OCI-LY7 (cell line): ENCODE measurements at regions not wholly inside any gene's neighbourhood (a gene's known extent, or its start where the extent isn't known, plus 50 kb on each side); places are given as distances from the start of the nearest gene placed in this dataset.

Experiments
- BruUV-seq: library from RNA; stranded (reverse); fragments of 400-500 nt; replicated peaks from 2 replicates; lab custom pipeline; 2021; lab: Mats Ljungman, UMichigan
- CTCF ChIA-PET: fragments of 300-600 bp; sonication (Branson Sonifier 250); formaldehyde crosslinking; loops from one replicate; lab custom pipeline; 2022; ENCODE audit warnings: antibody characterized with exemption; ENCODE audit not compliant: unreplicated experiment; lab: Charles Lee
- POLR2A ChIA-PET: fragments of 300-600 bp; sonication (Branson Sonifier 250); formaldehyde crosslinking; loops from one replicate; lab custom pipeline; 2022; ENCODE audit warnings: antibody characterized with exemption; lab: Charles Lee
- DNase-seq: peaks from one replicate; pipeline ENCODE4 v3.0.0-alpha.2; 2015; ENCODE audit warnings: low spot score
- H2AFZ ChIP-seq: fragments of 200-600 bp; sonication (generic), shearing (Covaris generic); 2 replicates; pipeline ENCODE4 v1.6.1; 2014; ENCODE audit warnings: mild to moderate bottlenecking, antibody characterized with exemption, low read length, moderate library complexity
- H3K27ac ChIP-seq: fragments of 200-600 bp; sonication (generic); 2 replicates; pipeline ENCODE4 v1.5.1; 2014; ENCODE audit warnings: mixed run types, low read depth, mild to moderate bottlenecking, moderate library complexity, low read length, inconsistent platforms; ENCODE audit not compliant: poor library complexity, severe bottlenecking
- H3K36me3 ChIP-seq: fragments of 200-600 bp; sonication (generic); 2 replicates; pipeline ENCODE4 v1.6.1; 2014; ENCODE audit warnings: mild to moderate bottlenecking, antibody characterized with exemption, low read length, moderate library complexity, mixed read lengths; ENCODE audit not compliant: insufficient read depth
- H3K4me1 ChIP-seq: fragments of 200-600 bp; sonication (generic); 2 replicates; pipeline ENCODE4 v1.5.1; 2014; ENCODE audit warnings: mild to moderate bottlenecking, low read length; ENCODE audit not compliant: insufficient read depth, poor library complexity, severe bottlenecking
- H3K4me2 ChIP-seq: fragments of 200-600 bp; sonication (generic); 2 replicates; pipeline ENCODE4 v1.6.1; 2014; ENCODE audit warnings: mild to moderate bottlenecking, low read length
- H3K4me3 ChIP-seq: fragments of 200-600 bp; sonication (generic); 2 replicates; pipeline ENCODE4 v1.5.1; 2014; ENCODE audit warnings: mild to moderate bottlenecking, low read depth, low read length; ENCODE audit not compliant: poor library complexity, severe bottlenecking
- H3K79me2 ChIP-seq: fragments of 200-600 bp; sonication (generic); 2 replicates; pipeline ENCODE4 v1.6.1; 2016; ENCODE audit warnings: low read depth, mild to moderate bottlenecking, low read length, moderate library complexity, mixed read lengths; ENCODE audit not compliant: insufficient read depth
- H3K9me2 ChIP-seq: fragments of 200-600 bp; sonication (generic); 2 replicates; pipeline ENCODE4 v1.6.1; 2016; ENCODE audit warnings: mild to moderate bottlenecking, low read length, mixed read lengths; ENCODE audit not compliant: insufficient read depth
- H3K9me3 ChIP-seq: fragments of 200-600 bp; sonication (generic); 2 replicates; pipeline ENCODE4 v1.6.1; 2014; ENCODE audit warnings: mild to moderate bottlenecking, mixed run types, low read length, mixed read lengths
- H4K20me1 ChIP-seq: fragments of 200-600 bp; sonication (generic); 2 replicates; pipeline ENCODE4 v1.6.1; 2014; ENCODE audit warnings: mild to moderate bottlenecking, antibody characterized with exemption, low read length, moderate library complexity, mixed read lengths; ENCODE audit not compliant: insufficient read depth
- EZH2phosphoT487 ChIP-seq: fragments of 200-600 bp; sonication (generic); IDR thresholded peaks from 2 replicates; pipeline ENCODE4 v1.6.1; 2018; ENCODE audit warnings: low read depth, borderline replicate concordance, mild to moderate bottlenecking, mixed run types, antibody characterized with exemption, low read length, moderate library complexity, mixed read lengths
- intact Hi-C: fragments of 100-400 bp; cut with micrococcal nuclease; formaldehyde crosslinking; loops from one replicate; pipeline ENCODE4 v1.10.0; 2022; ENCODE audit not compliant: unreplicated experiment
- TF ChIP-seq, protein P1 (sequence below): fragments of 200-600 bp; sonication (generic); conservative IDR thresholded peaks from 2 replicates; pipeline ENCODE4 v1.5.1; 2014; ENCODE audit warnings: mild to moderate bottlenecking, antibody characterized with exemption, low read length, moderate library complexity, mixed read lengths

GRCh38 chr7:124532166-124532565, 233.4 kb downstream of the GPR37 start:
- Histone ChIP-seq H3K9me3 (no peaks in the 10 kb centered on the region), H4K20me1 (no peaks in the 10 kb centered on the region), H3K4me2 (no peak overlapping the region), H3K36me3 (no peaks in the 10 kb centered on the region), H3K79me2 (no peaks in the 10 kb centered on the region), H2AFZ (no peak overlapping the region), H3K4me3 (no peak overlapping the region), H3K4me1 (no peaks in the 10 kb centered on the region), H3K27ac (no peak overlapping the region), H3K9me2 (no peaks in the 10 kb centered on the region)
- ChIA-PET CTCF (no interaction called here), POLR2A (interaction anchor here (0.6 kb wide), 4 partner anchors 56 to 1056 kb away, joined by 3 to 4 read pairs (median 3); no protein-coding TSS in a partner anchor)
- intact Hi-C loops = no loop called here
- DNase-seq = no peak
- no TSS peak for BruUV-seq
- TF ChIP-seq, protein P1, sequence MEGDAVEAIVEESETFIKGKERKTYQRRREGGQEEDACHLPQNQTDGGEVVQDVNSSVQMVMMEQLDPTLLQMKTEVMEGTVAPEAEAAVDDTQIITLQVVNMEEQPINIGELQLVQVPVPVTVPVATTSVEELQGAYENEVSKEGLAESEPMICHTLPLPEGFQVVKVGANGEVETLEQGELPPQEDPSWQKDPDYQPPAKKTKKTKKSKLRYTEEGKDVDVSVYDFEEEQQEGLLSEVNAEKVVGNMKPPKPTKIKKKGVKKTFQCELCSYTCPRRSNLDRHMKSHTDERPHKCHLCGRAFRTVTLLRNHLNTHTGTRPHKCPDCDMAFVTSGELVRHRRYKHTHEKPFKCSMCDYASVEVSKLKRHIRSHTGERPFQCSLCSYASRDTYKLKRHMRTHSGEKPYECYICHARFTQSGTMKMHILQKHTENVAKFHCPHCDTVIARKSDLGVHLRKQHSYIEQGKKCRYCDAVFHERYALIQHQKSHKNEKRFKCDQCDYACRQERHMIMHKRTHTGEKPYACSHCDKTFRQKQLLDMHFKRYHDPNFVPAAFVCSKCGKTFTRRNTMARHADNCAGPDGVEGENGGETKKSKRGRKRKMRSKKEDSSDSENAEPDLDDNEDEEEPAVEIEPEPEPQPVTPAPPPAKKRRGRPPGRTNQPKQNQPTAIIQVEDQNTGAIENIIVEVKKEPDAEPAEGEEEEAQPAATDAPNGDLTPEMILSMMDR = no peak
- TF ChIP-seq EZH2phosphoT487 = no peak

- Histone ChIP-seq H3K4me1 (no peaks in the 10 kb centered on the region), H2AFZ (no peak overlapping the region), H3K9me2 (no peaks in the 10 kb centered on the region), H3K27ac (no peak overlapping the region), H3K4me2 (no peak overlapping the region), H3K4me3 (no peak overlapping the region), H4K20me1 (no peaks in the 10 kb centered on the region), H3K9me3 (no peaks in the 10 kb centered on the region), H3K36me3 (no peaks in the 10 kb centered on the region), H3K79me2 (no peaks in the 10 kb centered on the region)
- BruUV-seq = no TSS peak
- TF ChIP-seq, protein P1 = no peak
- TF ChIP-seq EZH2phosphoT487 = no peak
- ChIA-PET POLR2A (no interaction called here), CTCF (no interaction called here)
- intact Hi-C loops = no loop called here
- no peak for DNase-seq
These were observed 248.7 kb downstream of the GPR37 start for GRCh38 chr7:124516911-124517310.

GRCh38 chr7:124515106-124515830, 250.3 kb downstream of the GPR37 start:
- ChIA-PET CTCF (no interaction called here), POLR2A (no interaction called here)
- Histone ChIP-seq H3K4me2 (no peak overlapping the region), H2AFZ (no peak overlapping the region), H4K20me1 (no peaks in the 10 kb centered on the region), H3K79me2 (no peaks in the 10 kb centered on the region), H3K9me2 (no peaks in the 10 kb centered on the region), H3K9me3 (no peaks in the 10 kb centered on the region), H3K36me3 (no peaks in the 10 kb centered on the region), H3K27ac (no peak overlapping the region), H3K4me3 (no peak overlapping the region), H3K4me1 (no peaks in the 10 kb centered on the region)
- no peak for DNase-seq
- TF ChIP-seq EZH2phosphoT487 = no peak
- TF ChIP-seq, protein P1 = no peak
- intact Hi-C loops = no loop called here
- no TSS peak for BruUV-seq
